ENCODE measurements at regions not wholly inside any gene's neighbourhood (a gene's known extent, or its start where the extent isn't known, plus 50 kb on each side); places are given as distances from the start of the nearest gene placed in this dataset.

GRCh38 chr9:7376213-7376612, 423.4 kb downstream of the DMAC1 start:
- intact Hi-C loops (cut with DNase I) = no loop called here
- DNase-seq (ENCODE audit: missing footprints) = no peak
- no peak for ATAC-seq

GRCh38 chr9:7375013-7375511, 424.5 kb downstream of the DMAC1 start:
- intact Hi-C loops (cut with DNase I) = no loop called here
- ATAC-seq (no peak), DNase-seq (ENCODE audit: missing footprints) (no peak)

DNA sequence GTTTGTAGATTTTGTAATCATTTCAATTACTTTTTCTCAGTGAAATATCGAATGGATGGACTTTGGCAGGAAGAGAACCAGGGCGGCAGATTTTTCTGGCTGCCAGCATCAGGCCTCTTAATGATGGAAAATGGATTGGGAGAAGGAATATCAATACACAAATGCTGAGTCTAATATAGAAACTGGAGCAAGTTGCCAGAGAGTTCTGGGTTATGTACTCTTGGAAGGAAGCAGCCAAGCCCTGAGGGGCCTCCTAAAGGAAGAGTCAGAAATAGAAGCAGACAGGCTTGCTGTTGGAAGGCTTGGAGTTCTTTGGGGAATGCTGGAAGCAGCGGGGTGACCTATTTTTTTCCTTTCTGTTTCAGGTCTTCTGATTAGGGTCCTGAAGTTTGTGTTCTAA, 428.6 kb downstream of the DMAC1 start:
- intact Hi-C loops (cut with DNase I) = no loop called here
- ATAC-seq = no peak
- no peak for DNase-seq (ENCODE audit: missing footprints)

GRCh38 chr9:7370381-7370780, 429.2 kb downstream of the DMAC1 start:
- DNase-seq (ENCODE audit: missing footprints) (no peak), ATAC-seq (no peak)
- intact Hi-C loops (cut with DNase I) = no loop called here

DNA sequence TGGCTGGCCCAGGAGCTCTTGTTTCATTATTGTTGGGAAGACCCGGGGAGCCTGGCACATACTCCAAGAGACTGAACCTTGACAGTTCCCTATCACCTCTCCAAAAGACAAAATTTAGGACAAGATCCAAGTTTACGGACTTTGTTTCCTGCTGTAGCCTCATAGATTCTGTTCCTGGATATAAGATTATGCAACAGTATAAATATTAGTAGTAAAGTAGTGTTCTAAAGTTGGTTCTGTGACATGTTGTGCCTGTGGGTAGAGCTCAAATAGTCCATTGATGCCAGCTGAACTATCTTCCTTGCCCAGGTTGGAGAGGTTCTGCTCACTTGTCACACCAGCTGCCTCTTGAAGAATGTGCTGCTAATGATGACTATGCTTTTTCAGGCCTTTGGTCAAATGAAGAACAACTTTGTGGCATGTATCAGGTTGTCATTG, 430.2 kb downstream of the DMAC1 start:
- intact Hi-C loops (cut with DNase I) = no loop called here
- ATAC-seq (no peak), DNase-seq (ENCODE audit: missing footprints) (no peak)

DNA sequence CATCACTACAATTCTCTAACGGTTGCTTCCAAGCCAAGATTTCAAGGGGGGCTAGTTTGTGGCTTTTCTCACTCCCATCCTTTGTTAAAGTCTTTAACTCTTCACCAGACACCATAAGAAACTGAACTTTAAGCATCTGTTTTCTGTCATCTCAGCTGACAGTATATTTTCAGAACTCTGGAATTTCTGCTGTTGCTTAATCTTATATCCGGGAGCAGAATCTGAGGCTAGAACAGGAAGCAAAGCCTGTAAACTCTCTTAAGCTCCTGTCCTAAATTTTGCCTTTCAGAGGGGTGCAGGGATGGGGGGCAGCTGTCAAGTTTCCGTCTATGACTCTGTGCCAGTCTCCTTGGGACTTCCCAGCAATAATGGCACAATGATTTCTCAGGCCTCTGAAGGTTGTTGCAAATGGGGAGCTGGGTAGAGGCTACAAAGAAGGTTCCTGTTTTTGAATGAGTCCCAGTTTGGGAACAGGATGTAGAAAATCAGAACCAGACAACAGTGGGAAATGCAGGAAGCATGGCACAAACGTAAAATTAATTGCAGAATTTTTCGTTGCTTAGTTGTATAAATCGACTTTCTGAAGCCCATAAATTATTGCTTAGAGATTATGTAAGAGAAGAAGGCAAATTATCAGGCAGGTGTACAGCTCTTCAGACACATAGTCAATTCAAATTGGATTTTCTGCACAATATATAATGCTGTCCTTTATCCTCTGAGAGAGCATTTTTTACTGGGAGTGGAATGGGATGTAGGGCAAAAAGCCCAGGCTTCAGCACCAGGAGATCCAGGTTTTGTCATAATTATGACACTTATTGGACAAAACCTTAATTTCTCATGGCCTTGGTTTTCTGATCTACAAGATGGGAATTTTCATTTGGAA, 430.9 kb downstream of the DMAC1 start:
- ATAC-seq (peak; percentile 68), DNase-seq (ENCODE audit: missing footprints) (no peak)
- intact Hi-C loops (cut with DNase I) = no loop called here

- DNase-seq (ENCODE audit: missing footprints) = no peak
- ATAC-seq = no peak
- intact Hi-C loops (cut with DNase I) = no loop called here
These were observed 431.9 kb downstream of the DMAC1 start for GRCh38 chr9:7367726-7368125.

GRCh38 chr9:7366121-7366520, 433.5 kb downstream of the DMAC1 start:
- ATAC-seq (no peak), DNase-seq (ENCODE audit: missing footprints) (no peak)
- intact Hi-C loops (cut with DNase I) = no loop called here

DNA sequence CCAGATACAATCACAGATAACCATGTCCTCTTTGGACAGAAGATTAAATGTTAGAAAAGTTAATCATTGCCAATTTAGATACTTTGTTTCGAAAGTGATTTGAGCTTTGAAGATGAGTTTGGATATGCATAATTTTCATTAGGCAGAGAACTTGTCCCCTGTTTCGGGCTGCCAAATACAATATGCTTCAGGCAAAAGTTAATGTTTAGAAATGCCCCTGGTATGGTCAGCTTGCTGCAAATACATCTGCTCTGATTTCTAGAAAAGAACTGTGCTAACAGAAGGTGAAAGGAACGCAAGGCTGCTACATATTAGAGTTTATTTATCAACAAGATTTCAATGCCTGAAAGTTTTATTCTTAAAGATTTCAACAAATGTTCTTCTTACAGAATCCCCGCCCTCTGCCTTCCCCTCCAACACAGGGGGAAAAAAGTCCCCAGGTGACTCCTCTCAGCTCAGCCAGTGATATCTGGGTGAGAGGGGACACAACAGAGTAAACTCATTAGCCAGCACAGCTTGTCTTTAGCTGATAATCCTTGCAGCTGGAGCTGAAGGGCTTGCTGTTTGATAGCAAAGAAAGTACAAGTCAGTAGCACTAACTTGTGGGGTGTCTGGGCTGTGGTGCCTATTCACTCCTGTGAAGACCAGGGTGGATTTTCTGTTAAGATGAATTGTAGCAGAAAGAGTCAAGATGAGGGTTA, 435.7 kb downstream of the DMAC1 start:
- no peak for DNase-seq (ENCODE audit: missing footprints)
- no peak for ATAC-seq
- intact Hi-C loops (cut with DNase I) = no loop called here

- intact Hi-C loops (cut with DNase I) = no loop called here
- ATAC-seq = no peak
- DNase-seq (ENCODE audit: missing footprints) = no peak
These were observed 439.1 kb downstream of the DMAC1 start for GRCh38 chr9:7360513-7360912.

- intact Hi-C loops (cut with DNase I) = no loop called here
- DNase-seq (ENCODE audit: missing footprints) = no peak
- ATAC-seq = no peak
These were observed 440.7 kb downstream of the DMAC1 start for GRCh38 chr9:7358876-7359275.

DNA sequence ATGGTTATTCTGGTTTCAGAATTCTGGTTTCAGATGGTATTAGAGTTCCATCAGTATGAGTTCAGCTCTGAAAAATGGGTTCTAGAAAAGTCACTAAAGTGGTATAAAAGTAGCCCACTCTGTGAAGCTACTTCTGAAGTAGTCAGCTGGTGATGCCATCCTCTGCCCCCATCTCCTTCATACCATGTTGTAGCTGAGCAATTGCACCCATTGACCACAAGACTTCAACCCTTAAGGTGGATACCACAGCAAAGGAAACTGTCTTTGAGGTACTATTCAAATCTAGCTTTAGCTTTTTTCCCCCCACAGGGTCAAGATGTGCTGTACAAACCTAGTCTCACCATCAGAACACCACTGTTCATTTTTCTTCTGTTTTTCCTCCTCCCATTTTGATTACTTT, 444.9 kb downstream of the DMAC1 start:
- ATAC-seq (no peak), DNase-seq (ENCODE audit: missing footprints) (no peak)
- intact Hi-C loops (cut with DNase I) = no loop called here

GRCh38 chr9:7348692-7349091, 450.9 kb downstream of the DMAC1 start:
- ATAC-seq (no peak), DNase-seq (ENCODE audit: missing footprints) (no peak)
- intact Hi-C loops (cut with DNase I) = no loop called here

DNA sequence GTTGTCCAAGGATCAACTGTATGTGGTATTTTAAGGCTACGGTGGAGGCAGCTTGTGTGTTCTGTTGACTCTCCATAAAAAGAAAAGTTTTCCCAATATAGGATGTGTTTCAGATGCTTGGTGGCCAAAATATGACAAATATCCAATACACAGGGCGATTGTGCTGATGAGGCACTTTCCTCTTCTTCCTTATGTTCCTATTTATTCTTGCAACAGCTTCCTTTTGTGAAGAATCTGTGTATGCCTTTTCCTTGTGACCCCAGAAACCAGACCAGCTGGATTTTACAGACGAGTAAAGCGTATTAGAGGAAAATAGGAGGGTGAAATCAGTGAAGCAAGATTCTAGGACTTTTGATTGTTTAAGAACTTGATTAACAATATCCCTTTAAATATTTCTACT, 452.0 kb downstream of the DMAC1 start:
- ATAC-seq = no peak
- intact Hi-C loops (cut with DNase I) = no loop called here
- no peak for DNase-seq (ENCODE audit: missing footprints)

GRCh38 chr9:7346144-7346543, 453.4 kb downstream of the DMAC1 start:
- DNase-seq (ENCODE audit: missing footprints) (no peak), ATAC-seq (no peak)

DNA sequence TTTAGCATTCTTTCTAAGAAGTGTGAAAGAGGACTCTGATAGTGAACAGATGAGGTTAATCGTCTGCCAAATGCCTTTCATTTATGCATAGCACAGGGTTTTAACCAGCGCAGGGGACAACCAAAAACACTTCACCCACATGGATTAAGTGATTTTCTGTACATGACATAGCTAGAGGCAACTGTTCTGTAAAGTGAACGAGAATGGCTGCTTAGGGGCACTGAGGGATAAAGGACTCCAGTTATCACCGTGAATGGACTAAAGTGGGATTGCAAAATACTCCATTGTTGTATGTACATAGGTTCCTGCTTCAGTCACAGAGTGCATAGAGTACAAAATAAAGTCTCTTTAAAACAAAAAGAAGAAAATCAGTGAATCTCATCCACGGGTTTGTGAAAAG, 456.8 kb downstream of the DMAC1 start:
- DNase-seq (ENCODE audit: missing footprints) = no peak
- ATAC-seq = peak; percentile 10
- intact Hi-C loops (cut with DNase I) = no loop called here

More at GRCh38 chr9:7346144-7346543, 453.4 kb downstream of the DMAC1 start:
- intact Hi-C loops (cut with DNase I) = no loop called here

DNA sequence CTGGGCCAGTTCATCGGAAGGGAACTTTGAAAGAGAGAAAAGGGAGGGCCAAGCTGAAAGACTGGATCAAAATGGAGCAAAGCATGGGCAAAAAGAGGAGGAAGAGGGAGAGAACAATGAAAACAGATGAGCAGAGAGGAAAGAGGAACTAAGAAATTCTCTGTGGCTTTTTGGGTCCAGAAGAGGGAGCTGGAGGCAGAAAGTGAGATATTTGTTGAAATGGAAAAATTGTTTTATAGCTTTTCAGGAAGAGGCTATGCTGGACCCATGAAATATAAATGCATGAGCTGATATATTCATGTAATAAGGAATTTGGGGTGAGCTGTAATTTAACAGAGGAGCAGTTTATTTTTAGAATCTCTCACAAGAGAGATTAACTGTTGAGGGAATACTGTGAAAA, 457.3 kb downstream of the DMAC1 start:
- intact Hi-C loops (cut with DNase I) = no loop called here
- no peak for ATAC-seq

GRCh38 chr9:7341571-7341970, 458.0 kb downstream of the DMAC1 start:
- no peak for DNase-seq (ENCODE audit: missing footprints)
- ATAC-seq = no peak
- intact Hi-C loops (cut with DNase I) = no loop called here

More for the DNA sequence above, 457.3 kb downstream of the DMAC1 start:
- DNase-seq (ENCODE audit: missing footprints) = no peak

DNA sequence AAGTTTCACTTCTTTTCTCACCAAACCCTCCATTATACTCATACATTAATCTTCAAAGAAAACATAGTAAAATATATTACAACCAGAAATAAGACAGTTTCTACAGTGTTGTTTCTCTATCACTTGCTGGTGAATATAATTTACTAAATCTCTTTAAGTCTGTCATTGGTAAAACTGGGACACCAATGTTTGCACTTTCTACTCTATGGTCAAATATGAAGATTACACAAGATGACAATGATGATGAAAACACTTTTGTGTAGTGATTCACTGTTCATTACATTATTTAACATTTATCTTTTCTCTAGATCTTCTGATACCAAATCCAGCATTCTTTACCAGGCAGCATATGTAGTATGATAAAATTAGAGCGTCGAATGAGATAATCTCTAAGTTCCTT, 459.1 kb downstream of the DMAC1 start:
- intact Hi-C loops (cut with DNase I) = no loop called here
- DNase-seq (ENCODE audit: missing footprints) (no peak), ATAC-seq (no peak)

Measured in Right ventricle myocardium inferior (tissue), 1 donor.